Vagina (tissue), 2 donors: ENCODE measurements at regions not wholly inside any gene's neighbourhood (a gene's known extent, or its start where the extent isn't known, plus 50 kb on each side); places are given as distances from the start of the nearest gene placed in this dataset.
"Not testable (repeated sequence)": the region's sequence is repeated elsewhere in the genome, so short reads cannot be mapped to it uniquely, and the experiment has no call there.

ENCODE experiments used
- DNase-seq, 2 donors: peaks; one replicate each; pipeline ENCODE4 v3.0.0-alpha.2; 2017; ENCODE audit errors: extremely low spot score in 2 of 2
- H3K27ac ChIP-seq: fragments of 200-600 bp; sonication (generic); one replicate; pipeline ENCODE4 v1.5.1; 2019
- H3K27me3 ChIP-seq: fragments of 200-600 bp; sonication (generic); one replicate; pipeline ENCODE4 v1.5.1; 2019
- H3K36me3 ChIP-seq, 2 donors: fragments of 200-600 bp; sonication (generic); one replicate each; pipeline ENCODE4 v1.5.1; 2017 to 2019
- H3K4me1 ChIP-seq: fragments of 200-600 bp; sonication (generic); one replicate; pipeline ENCODE4 v1.5.1; 2019
- H3K4me3 ChIP-seq, 2 donors: fragments of 200-600 bp; sonication (generic); 1 replicate in 1 of 2; 2 replicates in 1 of 2; pipeline ENCODE4 v1.5.1; 2016 to 2019
- H3K9me3 ChIP-seq: fragments of 200-600 bp; sonication (generic); one replicate; pipeline ENCODE4 v1.5.1; 2019
- POLR2A ChIP-seq, 2 donors: fragments of 450-650 bp; IDR thresholded peaks; one replicate each; pipeline ENCODE4 v1.6.1; 2017; ENCODE audit warnings: antibody characterized with exemption in 2 of 2, mild to moderate bottlenecking in 2 of 2, moderate library complexity in 2 of 2
- POLR2AphosphoS5 ChIP-seq, 2 donors: sonication (generic); formaldehyde crosslinking; IDR thresholded peaks; one replicate each; pipeline ENCODE4 v1.9.0; 2017; ENCODE audit warnings: antibody characterized with exemption in 2 of 2, mild to moderate bottlenecking in 2 of 2, low read depth in 1 of 2; ENCODE audit not compliant: insufficient read depth in 1 of 2
- intact Hi-C: fragments of 100-400 bp; cut with DNase I; formaldehyde crosslinking; loops from one replicate; pipeline ENCODE4 v1.15.1; 2023
- TF ChIP-seq, protein P1 (sequence below), 3 experiments: fragments of 450-650 bp in 2 of 3; fragments of 200-600 bp in 1 of 3; sonication (generic) in 1 of 3; IDR thresholded peaks; one replicate each; pipeline ENCODE4 v1.5.1; 2017 to 2019; ENCODE audit warnings: antibody characterized with exemption in 3 of 3, mild to moderate bottlenecking in 2 of 3, moderate library complexity in 2 of 3

DNA sequence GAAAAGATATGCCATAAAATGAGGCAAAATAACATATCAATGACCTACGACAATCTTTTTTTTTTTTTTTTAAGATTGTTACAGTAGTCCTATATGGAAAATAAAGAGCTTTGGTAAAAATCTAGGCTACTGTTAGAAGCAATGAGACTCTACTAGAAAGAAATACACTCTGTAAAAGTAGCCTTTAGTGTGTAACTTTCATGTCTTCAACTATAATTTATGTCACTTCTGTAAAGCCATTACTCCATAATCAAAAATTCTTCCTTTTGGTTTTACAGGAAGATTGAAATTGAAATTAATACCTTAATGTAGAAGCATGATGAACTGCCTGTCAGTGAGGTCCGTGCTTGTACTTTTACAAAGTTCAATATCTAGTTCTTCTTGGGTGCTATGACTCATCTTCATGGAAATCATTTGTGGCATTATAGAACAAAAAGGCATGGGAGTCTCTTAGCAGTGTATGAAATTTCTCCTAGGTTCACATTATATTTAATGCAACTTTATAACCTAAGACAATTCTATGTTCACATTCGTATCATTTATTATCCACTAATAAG is 1393.1 kb downstream of the EFNA5 start:
- TF ChIP-seq POLR2A (IDR thresholded peaks at IDR 0.05), result no peak
- no peak for TF ChIP-seq POLR2AphosphoS5 (IDR thresholded peaks at IDR 0.05; ENCODE audit: insufficient read depth in 1 of 2, low read depth in 1 of 2)
- TF ChIP-seq, protein P1, sequence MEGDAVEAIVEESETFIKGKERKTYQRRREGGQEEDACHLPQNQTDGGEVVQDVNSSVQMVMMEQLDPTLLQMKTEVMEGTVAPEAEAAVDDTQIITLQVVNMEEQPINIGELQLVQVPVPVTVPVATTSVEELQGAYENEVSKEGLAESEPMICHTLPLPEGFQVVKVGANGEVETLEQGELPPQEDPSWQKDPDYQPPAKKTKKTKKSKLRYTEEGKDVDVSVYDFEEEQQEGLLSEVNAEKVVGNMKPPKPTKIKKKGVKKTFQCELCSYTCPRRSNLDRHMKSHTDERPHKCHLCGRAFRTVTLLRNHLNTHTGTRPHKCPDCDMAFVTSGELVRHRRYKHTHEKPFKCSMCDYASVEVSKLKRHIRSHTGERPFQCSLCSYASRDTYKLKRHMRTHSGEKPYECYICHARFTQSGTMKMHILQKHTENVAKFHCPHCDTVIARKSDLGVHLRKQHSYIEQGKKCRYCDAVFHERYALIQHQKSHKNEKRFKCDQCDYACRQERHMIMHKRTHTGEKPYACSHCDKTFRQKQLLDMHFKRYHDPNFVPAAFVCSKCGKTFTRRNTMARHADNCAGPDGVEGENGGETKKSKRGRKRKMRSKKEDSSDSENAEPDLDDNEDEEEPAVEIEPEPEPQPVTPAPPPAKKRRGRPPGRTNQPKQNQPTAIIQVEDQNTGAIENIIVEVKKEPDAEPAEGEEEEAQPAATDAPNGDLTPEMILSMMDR (IDR thresholded peaks at IDR 0.05), result no peak
- H3K4me3 ChIP-seq, result no peak overlapping the region
- H3K27ac ChIP-seq, result no peak overlapping the region
- H3K9me3 ChIP-seq, result no peaks in the 10 kb centered on the region
- intact Hi-C loops, result no loop called here
- H3K36me3 ChIP-seq, result no peaks in the 10 kb centered on the region
- no peaks in the 10 kb centered on the region for H3K4me1 ChIP-seq
- no peak for DNase-seq
- H3K27me3 ChIP-seq, result no peaks in the 10 kb centered on the region

DNA sequence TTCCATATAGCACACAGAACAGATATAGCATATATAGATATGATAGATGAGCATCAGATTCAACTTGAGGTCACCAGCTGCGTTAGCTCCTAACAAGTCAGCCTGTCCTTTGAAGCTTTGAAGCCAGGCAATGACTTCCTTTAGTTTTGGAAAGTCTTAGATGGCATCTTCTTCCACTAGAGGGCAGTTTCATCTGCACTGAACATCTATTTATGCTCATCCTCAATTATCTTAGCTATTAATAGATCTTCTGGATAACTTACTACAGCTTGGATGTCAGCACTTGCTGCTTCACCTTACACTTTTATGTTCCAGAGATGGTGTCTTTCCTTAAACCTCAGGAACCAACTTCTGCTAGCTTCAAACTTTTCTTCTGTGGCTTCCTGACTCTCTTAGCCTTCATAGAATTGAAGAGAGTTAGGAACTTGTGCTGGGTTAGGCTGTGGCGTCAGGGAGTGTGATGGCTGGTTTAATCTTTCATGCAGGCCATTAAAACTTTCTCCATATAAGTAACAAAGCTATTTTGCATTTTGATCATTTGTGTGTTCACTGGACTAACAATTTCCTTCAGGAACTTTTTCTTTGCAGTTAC is 1401.4 kb downstream of the EFNA5 start:
- Histone ChIP-seq H3K4me1 (no peaks in the 10 kb centered on the region), H3K36me3 (no peaks in the 10 kb centered on the region), H3K27ac (no peak overlapping the region), H3K4me3 (no peak overlapping the region), H3K27me3 (no peaks in the 10 kb centered on the region), H3K9me3 (no peaks in the 10 kb centered on the region)
- DNase-seq, result no peak
- TF ChIP-seq, protein P1 (IDR thresholded peaks at IDR 0.05), result no peak
- TF ChIP-seq POLR2AphosphoS5 (IDR thresholded peaks at IDR 0.05; ENCODE audit: insufficient read depth in 1 of 2, low read depth in 1 of 2) (no peak), POLR2A (IDR thresholded peaks at IDR 0.05) (no peak)
- intact Hi-C loops, result no loop called here

DNA sequence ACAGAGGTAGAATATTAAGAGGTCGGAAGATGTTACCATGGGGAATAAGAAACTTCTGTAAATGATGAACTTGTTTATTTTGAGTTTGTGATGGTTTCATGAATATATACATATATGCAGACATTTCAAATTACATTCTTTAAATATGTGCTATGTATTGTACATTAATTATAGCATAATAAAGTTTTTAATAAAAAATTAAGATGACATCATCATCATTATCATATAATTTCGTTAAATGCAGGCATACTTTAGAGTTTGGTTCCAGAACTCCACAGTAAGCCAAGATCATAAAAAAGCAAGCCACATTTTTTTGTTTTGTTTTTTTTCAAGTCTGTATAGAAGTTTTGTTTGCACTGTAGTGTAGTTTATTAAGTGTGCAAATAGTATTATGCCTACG is 1403.5 kb downstream of the EFNA5 start:
- no peaks in the 10 kb centered on the region for H3K36me3 ChIP-seq
- no peak overlapping the region for H3K4me3 ChIP-seq
- no peak overlapping the region for H3K27ac ChIP-seq
- H3K27me3 ChIP-seq, result no peaks in the 10 kb centered on the region
- no peaks in the 10 kb centered on the region for H3K9me3 ChIP-seq
- H3K4me1 ChIP-seq, result no peaks in the 10 kb centered on the region
- no peak for DNase-seq
- TF ChIP-seq, protein P1 (IDR thresholded peaks at IDR 0.05), result no peak
- TF ChIP-seq POLR2A (IDR thresholded peaks at IDR 0.05), result no peak
- TF ChIP-seq POLR2AphosphoS5 (IDR thresholded peaks at IDR 0.05; ENCODE audit: insufficient read depth in 1 of 2, low read depth in 1 of 2), result no peak
- intact Hi-C loops, result no loop called here

DNA sequence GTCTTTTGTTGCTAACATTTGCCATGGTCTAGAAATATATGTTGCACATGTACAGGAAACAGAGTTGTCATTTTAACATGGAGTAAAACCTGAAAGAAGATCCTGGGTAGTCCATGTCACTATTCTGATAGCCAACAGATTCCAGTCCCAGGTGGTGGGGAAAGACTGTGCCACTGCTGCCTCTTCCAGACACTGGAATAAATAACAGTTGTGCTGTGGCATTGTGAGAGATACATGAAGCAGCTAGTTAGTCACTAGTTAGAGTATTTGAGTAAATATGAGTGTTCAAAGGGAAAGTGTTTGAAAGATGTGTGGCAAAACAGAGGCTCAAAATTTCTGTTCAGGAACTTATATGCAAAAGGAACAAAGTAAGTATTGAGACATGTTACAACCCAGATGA is 1408.3 kb downstream of the EFNA5 start:
- TF ChIP-seq, protein P1 (IDR thresholded peaks at IDR 0.05), result no peak
- TF ChIP-seq POLR2AphosphoS5 (IDR thresholded peaks at IDR 0.05; ENCODE audit: insufficient read depth in 1 of 2, low read depth in 1 of 2) (no peak), POLR2A (IDR thresholded peaks at IDR 0.05) (no peak)
- H3K4me1 ChIP-seq, result no peaks in the 10 kb centered on the region
- H3K36me3 ChIP-seq, result no peaks in the 10 kb centered on the region
- H3K27me3 ChIP-seq, result no peaks in the 10 kb centered on the region
- DNase-seq, result no peak
- no peaks in the 10 kb centered on the region for H3K9me3 ChIP-seq
- intact Hi-C loops, result no loop called here
- H3K4me3 ChIP-seq, result no peak overlapping the region
- no peak overlapping the region for H3K27ac ChIP-seq

DNA sequence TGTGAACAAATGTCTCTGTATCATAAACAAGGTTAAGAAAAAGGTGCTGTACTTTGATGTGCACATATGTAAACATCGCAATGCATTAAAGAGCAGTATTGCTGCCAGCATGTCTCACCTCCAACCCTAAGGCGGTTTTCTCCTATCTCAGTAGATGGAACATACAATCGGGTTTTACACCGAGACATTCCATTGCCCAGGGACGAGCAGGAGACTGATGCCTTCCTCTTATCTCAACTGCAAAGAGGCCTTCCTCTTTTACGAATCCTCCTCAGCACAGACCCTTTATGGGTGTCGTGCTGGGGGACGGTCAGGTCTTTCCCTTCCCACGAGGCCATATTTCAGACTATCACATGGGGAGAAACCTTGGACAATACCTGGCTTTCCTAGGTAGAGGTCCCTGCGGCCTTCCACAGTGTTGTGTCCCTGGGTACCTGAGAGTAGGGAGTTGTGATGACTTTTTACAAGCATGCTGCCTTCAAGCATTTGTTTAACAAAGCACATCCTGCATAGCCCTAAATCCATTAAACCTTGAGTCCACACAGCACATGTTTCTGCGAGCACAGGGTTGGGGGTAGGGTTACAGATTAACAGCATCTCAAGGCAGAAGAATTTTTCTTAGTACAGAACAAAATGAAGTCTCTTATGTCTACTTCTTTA is 1411.2 kb downstream of the EFNA5 start:
- H3K27ac ChIP-seq, H3K36me3 ChIP-seq, DNase-seq, H3K27me3 ChIP-seq, H3K4me1 ChIP-seq, H3K4me3 ChIP-seq, H3K9me3 ChIP-seq, intact Hi-C loops: not testable (repeated sequence)
